KMS-11 (cell line): ENCODE measurements at regions not wholly inside any gene's neighbourhood (a gene's known extent, or its start where the extent isn't known, plus 50 kb on each side); places are given as distances from the start of the nearest gene placed in this dataset.

Experiments
- H2AFZ ChIP-seq: fragments of 200-600 bp; sonication (generic); 2 replicates; pipeline ENCODE4 v1.6.1; 2016; ENCODE audit warnings: antibody characterized with exemption, mixed run types, low read depth
- H3K27ac ChIP-seq: fragments of 200-600 bp; sonication (generic); 2 replicates; pipeline ENCODE4 v1.6.1; 2016; ENCODE audit warnings: mild to moderate bottlenecking, mixed run types
- H3K27me3 ChIP-seq: fragments of 200-600 bp; sonication (generic); 2 replicates; pipeline ENCODE4 v1.6.1; 2017; ENCODE audit warnings: mild to moderate bottlenecking, low read depth, mixed run types, moderate library complexity; ENCODE audit not compliant: insufficient read depth
- H3K36me3 ChIP-seq: fragments of 200-600 bp; sonication (generic); 2 replicates; pipeline ENCODE4 v1.6.1; 2017; ENCODE audit warnings: mild to moderate bottlenecking, mixed run types; ENCODE audit not compliant: insufficient read depth
- H3K4me1 ChIP-seq: fragments of 200-600 bp; sonication (generic); 2 replicates; pipeline ENCODE4 v1.6.1; 2016; ENCODE audit warnings: mild to moderate bottlenecking, low read depth, mixed run types; ENCODE audit not compliant: poor library complexity, severe bottlenecking
- H3K4me2 ChIP-seq: fragments of 200-600 bp; sonication (generic); 2 replicates; pipeline ENCODE4 v1.7.0; 2016; ENCODE audit warnings: mild to moderate bottlenecking, mixed run types
- H3K4me3 ChIP-seq: fragments of 200-600 bp; sonication (generic); IDR thresholded peaks from 2 replicates; pipeline ENCODE4 v1.6.1; 2017; ENCODE audit warnings: low read depth, low read length, mixed read lengths; ENCODE audit not compliant: insufficient read depth
- H3K79me2 ChIP-seq: fragments of 200-600 bp; sonication (generic); 2 replicates; pipeline ENCODE4 v1.6.1; 2016; ENCODE audit warnings: low read depth, mixed run types; ENCODE audit not compliant: insufficient read depth
- H3K9ac ChIP-seq: fragments of 200-600 bp; sonication (generic); 2 replicates; pipeline ENCODE4 v1.6.1; 2016; ENCODE audit warnings: mild to moderate bottlenecking, mixed run types
- H4K20me1 ChIP-seq: fragments of 200-600 bp; sonication (generic); 2 replicates; pipeline ENCODE4 v1.6.1; 2016; ENCODE audit warnings: mild to moderate bottlenecking, mixed run types; ENCODE audit not compliant: insufficient read depth
- CTCF ChIP-seq: fragments of 200-600 bp; sonication (generic); conservative IDR thresholded peaks from 2 replicates; pipeline ENCODE4 v1.6.1; 2017; ENCODE audit warnings: low read depth, mild to moderate bottlenecking, antibody characterized with exemption, low read length, moderate library complexity, mixed read lengths

- Histone ChIP-seq H3K27me3 (no peaks in the 10 kb centered on the region), H4K20me1 (no peaks in the 10 kb centered on the region), H3K27ac (peak overlapping the region; percentile 39; the same call in 1 of the 2 replicates), H2AFZ (no peak overlapping the region; the same call in 1 of the 2 replicates), H3K4me3 (no peak overlapping the region), H3K4me2 (peak overlapping the region; percentile 47), H3K36me3 (no peaks in the 10 kb centered on the region), H3K4me1 (peaks cover 55% of the 10 kb centered on the region), H3K79me2 (no peaks in the 10 kb centered on the region), H3K9ac (no peak overlapping the region)
- no peak for TF ChIP-seq CTCF
Observed at GRCh38 chr15:85955501-85956391, 123.9 kb upstream of the AGBL1 start.

- Histone ChIP-seq H3K4me2 (no peak overlapping the region), H3K79me2 (no peaks in the 10 kb centered on the region), H3K4me1 (peaks cover 46% of the 10 kb centered on the region), H2AFZ (no peak overlapping the region), H3K9ac (no peak overlapping the region), H3K27me3 (no peaks in the 10 kb centered on the region), H4K20me1 (no peaks in the 10 kb centered on the region), H3K4me3 (no peak overlapping the region), H3K27ac (no peak overlapping the region), H3K36me3 (no peaks in the 10 kb centered on the region)
- TF ChIP-seq CTCF: no peak
Observed at GRCh38 chr15:85956532-85957275, 123.0 kb upstream of the AGBL1 start.

GRCh38 chr15:85959611-85960010 is 120.1 kb upstream of the AGBL1 start:
- H3K9ac ChIP-seq: no peak overlapping the region
- no peaks in the 10 kb centered on the region for H3K36me3 ChIP-seq
- no peak overlapping the region for H3K4me3 ChIP-seq
- no peaks in the 10 kb centered on the region for H3K27me3 ChIP-seq
- H3K27ac ChIP-seq: no peak overlapping the region
- H3K4me1 ChIP-seq: peaks cover 25% of the 10 kb centered on the region
- H2AFZ ChIP-seq: no peak overlapping the region
- no peak overlapping the region for H3K4me2 ChIP-seq
- no peaks in the 10 kb centered on the region for H3K79me2 ChIP-seq
- no peak for TF ChIP-seq CTCF
- no peaks in the 10 kb centered on the region for H4K20me1 ChIP-seq

GRCh38 chr15:85960381-85960780 is 119.3 kb upstream of the AGBL1 start:
- H3K36me3 ChIP-seq: no peaks in the 10 kb centered on the region
- no peak overlapping the region for H3K27ac ChIP-seq
- peaks cover 17% of the 10 kb centered on the region for H3K4me1 ChIP-seq
- H3K4me2 ChIP-seq: no peak overlapping the region
- no peaks in the 10 kb centered on the region for H4K20me1 ChIP-seq
- H3K27me3 ChIP-seq: no peaks in the 10 kb centered on the region
- no peak overlapping the region for H3K4me3 ChIP-seq
- H3K79me2 ChIP-seq: no peaks in the 10 kb centered on the region
- H3K9ac ChIP-seq: no peak overlapping the region
- no peak for TF ChIP-seq CTCF
- no peak overlapping the region for H2AFZ ChIP-seq
